SU-DHL-6 (cell line): ENCODE measurements at regions not wholly inside any gene's neighbourhood (a gene's known extent, or its start where the extent isn't known, plus 50 kb on each side); places are given as distances from the start of the nearest gene placed in this dataset.
"Not testable (repeated sequence)": the region's sequence is repeated elsewhere in the genome, so short reads cannot be mapped to it uniquely, and the experiment has no call there.

Source experiments
- H2AFZ ChIP-seq: fragments of 200-600 bp; sonication (generic); 2 replicates; pipeline ENCODE4 v1.6.1; 2014; ENCODE audit warnings: low read depth, mild to moderate bottlenecking, moderate library complexity, mixed read lengths, antibody characterized with exemption, low read length; ENCODE audit not compliant: severe bottlenecking
- H3F3A ChIP-seq: fragments of 200-600 bp; shearing (Covaris generic); 2 replicates; pipeline ENCODE4 v1.6.0; 2016; ENCODE audit warnings: antibody characterized with exemption, mild to moderate bottlenecking; ENCODE audit not compliant: insufficient read depth
- H3K27ac ChIP-seq: fragments of 200-600 bp; sonication (generic); 2 replicates; pipeline ENCODE4 v1.5.1; 2016; ENCODE audit warnings: low read depth, mild to moderate bottlenecking, low read length, moderate library complexity, mixed read lengths
- H3K27me3 ChIP-seq: fragments of 200-600 bp; sonication (generic), shearing (Covaris generic); 2 replicates; pipeline ENCODE4 v1.6.0; 2014; ENCODE audit warnings: mild to moderate bottlenecking, low read length
- H3K36me3 ChIP-seq: fragments of 200-600 bp; sonication (generic); 2 replicates; pipeline ENCODE4 v1.6.1; 2014; ENCODE audit warnings: mild to moderate bottlenecking, low read length, mixed read lengths
- H3K4me2 ChIP-seq: fragments of 300-600, 200-600 bp; shearing (Covaris generic), sonication (generic); 2 replicates; pipeline ENCODE4 v1.6.0; 2014; ENCODE audit warnings: low read length, low read depth, mild to moderate bottlenecking; ENCODE audit not compliant: poor library complexity, severe bottlenecking
- H3K4me3 ChIP-seq: fragments of 200-600 bp; sonication (generic); 2 replicates; pipeline ENCODE4 v1.5.1; 2014; ENCODE audit warnings: antibody characterized with exemption, low read length, mild to moderate bottlenecking, mixed read lengths; ENCODE audit not compliant: insufficient read depth, poor library complexity, severe bottlenecking
- H3K79me2 ChIP-seq: fragments of 200-600 bp; sonication (generic); 2 replicates; pipeline ENCODE4 v1.6.1; 2014; ENCODE audit warnings: mild to moderate bottlenecking, low read length, moderate library complexity; ENCODE audit not compliant: insufficient read depth
- H3K9ac ChIP-seq: fragments of 200-600 bp; sonication (generic); 2 replicates; pipeline ENCODE4 v1.7.0; 2014; ENCODE audit warnings: mild to moderate bottlenecking, low read length
- H3K9me2 ChIP-seq: fragments of 200-600 bp; sonication (generic); replicated peaks from 2 replicates; pipeline ENCODE4 v1.6.1; 2014; ENCODE audit warnings: low read length; ENCODE audit not compliant: insufficient read depth
- H3K9me3 ChIP-seq: fragments of 200-600 bp; sonication (generic); 2 replicates; pipeline ENCODE4 v1.6.1; 2014; ENCODE audit warnings: low read length, mixed read lengths; ENCODE audit not compliant: insufficient read depth
- H4K20me1 ChIP-seq: fragments of 200-600 bp; sonication (generic); 2 replicates; pipeline ENCODE4 v1.6.1; 2014; ENCODE audit warnings: low read depth, mild to moderate bottlenecking, antibody characterized with exemption, low read length, moderate library complexity, mixed read lengths
- CTCF ChIP-seq: fragments of 200-600 bp; sonication (generic); IDR thresholded peaks from one replicate; pipeline ENCODE4 v1.5.1; 2017; ENCODE audit warnings: antibody characterized with exemption, mild to moderate bottlenecking, low read length, moderate library complexity; ENCODE audit not compliant: insufficient read depth, poor library complexity, severe bottlenecking
- EZH2phosphoT487 ChIP-seq: fragments of 200-600 bp; sonication (generic), shearing (Covaris generic); conservative IDR thresholded peaks from 2 replicates; pipeline ENCODE4 v1.6.1; 2018; ENCODE audit warnings: mild to moderate bottlenecking, antibody characterized with exemption, low read length, moderate library complexity, mixed read lengths

- no peaks in the 10 kb centered on the region for H3K36me3 ChIP-seq
- H3K9me2 ChIP-seq = no peaks in the 10 kb centered on the region
- H3F3A ChIP-seq = no peaks in the 10 kb centered on the region
- no peaks in the 10 kb centered on the region for H3K79me2 ChIP-seq
- TF ChIP-seq EZH2phosphoT487 (no peak), CTCF (no peak)
- H3K27ac ChIP-seq = no peak overlapping the region
- no peak overlapping the region for H2AFZ ChIP-seq
- H4K20me1 ChIP-seq = no peaks in the 10 kb centered on the region
- no peak overlapping the region for H3K4me2 ChIP-seq
- H3K9me3 ChIP-seq = no peaks in the 10 kb centered on the region
- H3K9ac ChIP-seq = no peak overlapping the region
- H3K27me3 ChIP-seq = no peaks in the 10 kb centered on the region
- no peak overlapping the region for H3K4me3 ChIP-seq
Measured at GRCh38 chr5:123701511-123702200, 189.7 kb downstream of the CSNK1G3 start.

GRCh38 chr5:123700624-123701287 lies 188.8 kb downstream of the CSNK1G3 start:
- Histone ChIP-seq H3K9me3 (no peaks in the 10 kb centered on the region), H3K9ac (no peak overlapping the region), H3K9me2 (no peaks in the 10 kb centered on the region), H3K27me3 (no peaks in the 10 kb centered on the region), H3K79me2 (no peaks in the 10 kb centered on the region), H3K36me3 (no peaks in the 10 kb centered on the region), H3K27ac (no peak overlapping the region), H2AFZ (no peak overlapping the region), H4K20me1 (no peaks in the 10 kb centered on the region), H3F3A (no peaks in the 10 kb centered on the region), H3K4me2 (no peak overlapping the region), H3K4me3 (no peak overlapping the region)
- no peak for TF ChIP-seq CTCF
- TF ChIP-seq EZH2phosphoT487 = no peak

- no peaks in the 10 kb centered on the region for H3K9me3 ChIP-seq
- H4K20me1 ChIP-seq = no peaks in the 10 kb centered on the region
- no peak overlapping the region for H3K9ac ChIP-seq
- no peak overlapping the region for H3K4me2 ChIP-seq
- no peak overlapping the region for H3K4me3 ChIP-seq
- no peaks in the 10 kb centered on the region for H3F3A ChIP-seq
- H3K36me3 ChIP-seq = no peaks in the 10 kb centered on the region
- H3K27me3 ChIP-seq = no peaks in the 10 kb centered on the region
- no peak overlapping the region for H2AFZ ChIP-seq
- H3K79me2 ChIP-seq = no peaks in the 10 kb centered on the region
- TF ChIP-seq EZH2phosphoT487 (no peak), CTCF (no peak)
- H3K9me2 ChIP-seq = no peaks in the 10 kb centered on the region
- no peak overlapping the region for H3K27ac ChIP-seq
Measured at GRCh38 chr5:123699571-123699970, 187.6 kb downstream of the CSNK1G3 start.

- not testable (repeated sequence) for H3K36me3 ChIP-seq, H3K4me3 ChIP-seq, H3K27me3 ChIP-seq, H3K9me2 ChIP-seq, H3K9me3 ChIP-seq, H3F3A ChIP-seq, H3K79me2 ChIP-seq, H4K20me1 ChIP-seq, H3K9ac ChIP-seq, H3K4me2 ChIP-seq, H2AFZ ChIP-seq, H3K27ac ChIP-seq
Measured at GRCh38 chr5:123698937-123699336, 187.0 kb downstream of the CSNK1G3 start.
